ENCODE measurements at regions not wholly inside any gene's neighbourhood (a gene's known extent, or its start where the extent isn't known, plus 50 kb on each side); places are given as distances from the start of the nearest gene placed in this dataset.

DNA sequence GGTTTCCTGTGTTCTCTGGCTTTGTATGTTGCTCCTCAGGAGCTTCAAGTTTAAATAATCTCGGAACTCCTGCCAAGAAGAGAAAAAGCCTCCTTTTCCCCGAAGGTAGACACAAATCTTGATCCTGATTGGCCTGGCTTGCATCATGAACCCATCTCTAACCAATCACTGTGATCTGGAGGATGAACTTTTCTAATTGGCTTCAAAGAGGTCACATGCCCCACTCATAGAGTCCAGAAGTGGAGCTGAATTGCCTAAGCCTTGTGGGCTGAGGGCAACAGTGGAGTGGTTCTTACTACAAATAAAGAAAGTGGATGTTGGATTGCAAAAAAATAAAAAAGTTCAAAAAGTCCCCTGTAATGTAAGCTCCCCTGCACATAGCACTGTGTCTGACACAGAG is 245.9 kb downstream of the MID1IP1 start:
- no peak for TF ChIP-seq POLR2A (IDR thresholded peaks at IDR 0.05)
- TF ChIP-seq, protein P1, sequence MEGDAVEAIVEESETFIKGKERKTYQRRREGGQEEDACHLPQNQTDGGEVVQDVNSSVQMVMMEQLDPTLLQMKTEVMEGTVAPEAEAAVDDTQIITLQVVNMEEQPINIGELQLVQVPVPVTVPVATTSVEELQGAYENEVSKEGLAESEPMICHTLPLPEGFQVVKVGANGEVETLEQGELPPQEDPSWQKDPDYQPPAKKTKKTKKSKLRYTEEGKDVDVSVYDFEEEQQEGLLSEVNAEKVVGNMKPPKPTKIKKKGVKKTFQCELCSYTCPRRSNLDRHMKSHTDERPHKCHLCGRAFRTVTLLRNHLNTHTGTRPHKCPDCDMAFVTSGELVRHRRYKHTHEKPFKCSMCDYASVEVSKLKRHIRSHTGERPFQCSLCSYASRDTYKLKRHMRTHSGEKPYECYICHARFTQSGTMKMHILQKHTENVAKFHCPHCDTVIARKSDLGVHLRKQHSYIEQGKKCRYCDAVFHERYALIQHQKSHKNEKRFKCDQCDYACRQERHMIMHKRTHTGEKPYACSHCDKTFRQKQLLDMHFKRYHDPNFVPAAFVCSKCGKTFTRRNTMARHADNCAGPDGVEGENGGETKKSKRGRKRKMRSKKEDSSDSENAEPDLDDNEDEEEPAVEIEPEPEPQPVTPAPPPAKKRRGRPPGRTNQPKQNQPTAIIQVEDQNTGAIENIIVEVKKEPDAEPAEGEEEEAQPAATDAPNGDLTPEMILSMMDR (IDR thresholded peaks at IDR 0.05): no peak

Measured in ovary (tissue), 3 donors.